ENCODE measurements at regions not wholly inside any gene's neighbourhood (a gene's known extent, or its start where the extent isn't known, plus 50 kb on each side); places are given as distances from the start of the nearest gene placed in this dataset.

DNA sequence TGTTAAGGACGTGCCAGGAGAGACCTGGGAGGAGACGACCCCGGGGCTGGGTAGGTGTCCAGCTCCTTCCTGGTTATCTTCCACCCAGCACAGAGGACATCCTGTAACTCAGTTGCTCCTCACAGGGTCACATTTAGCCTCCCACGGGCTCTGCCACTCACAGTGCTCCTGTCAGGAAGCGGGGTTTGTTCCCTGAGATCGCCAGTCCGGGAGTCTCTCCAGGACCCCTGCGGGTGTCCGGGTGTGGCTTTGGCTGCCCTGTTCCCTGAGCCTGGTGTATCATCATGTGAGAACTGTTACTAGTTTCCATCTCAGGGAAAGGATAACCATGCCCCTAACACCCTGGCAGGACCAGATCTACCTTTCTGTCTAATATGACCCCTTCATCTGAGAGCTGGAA, 158.2 kb upstream of the RUNX1 start:
- H2AFZ ChIP-seq (ENCODE audit: low read length), result no peak overlapping the region

DNA sequence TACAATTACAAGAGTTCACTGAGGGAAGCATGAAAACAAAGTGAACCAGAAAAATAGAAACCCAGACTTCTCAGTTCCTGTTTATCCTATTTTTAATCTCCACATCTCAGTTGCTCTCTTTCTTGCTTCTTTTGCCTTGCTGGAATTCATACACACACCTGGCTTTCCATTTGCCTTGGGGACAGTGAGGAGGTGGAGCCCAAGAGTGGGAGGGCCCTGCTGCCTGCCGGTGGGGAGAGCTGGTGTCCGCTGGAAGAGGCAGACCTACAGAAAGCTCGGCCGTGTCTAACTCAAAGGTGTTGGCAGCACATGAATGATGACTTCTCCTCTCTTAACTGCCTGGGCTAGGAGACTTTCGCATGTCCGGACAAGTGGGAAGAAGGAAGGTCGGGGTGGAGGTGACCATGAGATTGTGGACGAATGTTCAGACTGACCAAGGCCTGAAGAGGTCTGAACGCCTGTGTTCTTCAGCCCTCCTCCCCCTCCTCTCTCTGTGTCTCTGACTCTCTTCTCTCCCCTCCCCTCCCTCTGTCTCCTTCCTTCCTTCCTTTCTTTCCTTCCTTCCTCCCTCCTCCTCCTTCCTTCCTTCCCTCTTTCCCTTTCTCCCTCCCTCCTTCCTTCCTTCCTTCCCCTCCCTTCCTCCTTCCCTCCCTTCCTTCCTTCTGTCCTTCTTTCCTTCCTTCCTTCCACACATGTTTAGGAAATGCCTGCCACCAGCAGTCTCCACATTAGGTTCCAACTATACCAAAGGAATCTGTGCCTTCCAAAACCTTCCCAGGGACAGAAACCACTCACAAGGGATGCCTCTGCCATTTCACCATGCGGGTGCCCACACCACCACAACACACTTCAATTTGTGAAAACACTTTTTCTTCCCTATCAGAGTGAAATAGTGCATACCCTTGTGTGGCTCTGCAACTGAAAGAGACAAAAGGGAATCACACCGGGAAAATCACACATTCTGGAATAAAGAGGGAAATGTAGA, 157.3 kb upstream of the RUNX1 start:
- H4K20me1 ChIP-seq (ENCODE audit: insufficient read depth, low read length), result no peaks in the 10 kb centered on the region
- ChIA-PET POLR2A (no interaction called here), CTCF (ENCODE audit: low intra/inter-chr PET ratio, low total read pairs) (no interaction called here)
- H3K79me2 ChIP-seq (ENCODE audit: insufficient read depth, low read length), result no peaks in the 10 kb centered on the region
- peaks cover 0 to 23% of the 10 kb centered on the region in 2 experiments; a peak in 3 of 5 replicates for H3K27me3 ChIP-seq (ENCODE audit: control insufficient read depth in 1 of 2, insufficient read depth in 2 of 2, low read length in 2 of 2)
- ATAC-seq, result peak; percentile 73
- H3K36me3 ChIP-seq (replicated peaks in 1 of 2; ENCODE audit: control insufficient read depth in 1 of 2, insufficient read depth in 2 of 2, low read length in 2 of 2), result no peaks in the 10 kb centered on the region
- no TSS peak for BruUV-seq (replicated peaks)
- in situ Hi-C loops (cut with HindIII; ENCODE audit: extremely low pct_ligation_motif_present, low pct_unique_long_range_greater_than_20kb), result no loop called here
- no peak overlapping the region for H3K27ac ChIP-seq (ENCODE audit: extremely low read length, insufficient read depth, low read length)
- no peaks in the 10 kb centered on the region for H3K9me3 ChIP-seq (ENCODE audit: low read length)
- DNase-seq (ENCODE audit: low spot score), result no peak
- no peak overlapping the region for H3K9ac ChIP-seq (ENCODE audit: insufficient read depth, low read depth, low read length)
- H3K4me1 ChIP-seq (ENCODE audit: insufficient read depth, low read length), result peaks cover 14% of the 10 kb centered on the region
- H3K4me3 ChIP-seq (replicated peaks in 1 of 3; ENCODE audit: insufficient read depth in 1 of 3, low read depth in 2 of 3, low read length in 3 of 3), result peak overlapping the region in 1 of 3 experiments; percentile 5; a peak in 1 of 6 replicates
- peak overlapping the region; percentile 38; the same call in 1 of the 2 replicates for H3K4me2 ChIP-seq (ENCODE audit: low read depth, low read length)
- 18% methylated on average over 10 of the region's 11 CpGs for WGBS (ENCODE audit: low lambda C conversion rate)
- intact Hi-C loops (cut with micrococcal nuclease; ENCODE audit: unreplicated experiment), result no loop called here
- H2AFZ ChIP-seq (ENCODE audit: low read length), result no peak overlapping the region
- TF ChIP-seq, protein P1, sequence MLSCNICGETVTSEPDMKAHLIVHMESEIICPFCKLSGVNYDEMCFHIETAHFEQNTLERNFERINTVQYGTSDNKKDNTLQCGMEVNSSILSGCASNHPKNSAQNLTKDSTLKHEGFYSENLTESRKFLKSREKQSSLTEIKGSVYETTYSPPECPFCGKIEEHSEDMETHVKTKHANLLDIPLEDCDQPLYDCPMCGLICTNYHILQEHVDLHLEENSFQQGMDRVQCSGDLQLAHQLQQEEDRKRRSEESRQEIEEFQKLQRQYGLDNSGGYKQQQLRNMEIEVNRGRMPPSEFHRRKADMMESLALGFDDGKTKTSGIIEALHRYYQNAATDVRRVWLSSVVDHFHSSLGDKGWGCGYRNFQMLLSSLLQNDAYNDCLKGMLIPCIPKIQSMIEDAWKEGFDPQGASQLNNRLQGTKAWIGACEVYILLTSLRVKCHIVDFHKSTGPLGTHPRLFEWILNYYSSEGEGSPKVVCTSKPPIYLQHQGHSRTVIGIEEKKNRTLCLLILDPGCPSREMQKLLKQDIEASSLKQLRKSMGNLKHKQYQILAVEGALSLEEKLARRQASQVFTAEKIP (CRISPR knock-in tag; IDR thresholded peaks at IDR 0.05; ENCODE audit: borderline replicate concordance), result no peak
- TF ChIP-seq MTERF4 (CRISPR knock-in tag; IDR thresholded peaks at IDR 0.05) (no peak), ZNF296 (CRISPR knock-in tag; conservative IDR thresholded peaks at IDR 0.05) (peak; percentile 85)
- no peak for FAIRE-seq

More for the DNA sequence above, 158.2 kb upstream of the RUNX1 start:
- Histone ChIP-seq H3K4me3 (replicated peaks in 1 of 3; ENCODE audit: insufficient read depth in 1 of 3, low read depth in 2 of 3, low read length in 3 of 3) (no peak overlapping the region), H3K4me1 (ENCODE audit: insufficient read depth, low read length) (peaks cover 14% of the 10 kb centered on the region), H3K79me2 (ENCODE audit: insufficient read depth, low read length) (no peaks in the 10 kb centered on the region), H3K27ac (ENCODE audit: extremely low read length, insufficient read depth, low read length) (no peak overlapping the region), H3K9ac (ENCODE audit: insufficient read depth, low read depth, low read length) (no peak overlapping the region), H3K4me2 (ENCODE audit: low read depth, low read length) (no peak overlapping the region), H4K20me1 (ENCODE audit: insufficient read depth, low read length) (no peaks in the 10 kb centered on the region), H3K36me3 (replicated peaks in 1 of 2; ENCODE audit: control insufficient read depth in 1 of 2, insufficient read depth in 2 of 2, low read length in 2 of 2) (no peaks in the 10 kb centered on the region), H3K9me3 (ENCODE audit: low read length) (no peaks in the 10 kb centered on the region), H3K27me3 (ENCODE audit: control insufficient read depth in 1 of 2, insufficient read depth in 2 of 2, low read length in 2 of 2) (peaks cover 0 to 23% of the 10 kb centered on the region in 2 experiments; a peak in 3 of 5 replicates)
- DNase-seq (ENCODE audit: low spot score) (no peak), ATAC-seq (no peak), FAIRE-seq (no peak)
- BruUV-seq (replicated peaks), result no TSS peak
- ChIA-PET POLR2A (no interaction called here), CTCF (ENCODE audit: low intra/inter-chr PET ratio, low total read pairs) (no interaction called here)
- WGBS (ENCODE audit: low lambda C conversion rate), result 72% methylated on average over 6 of the region's 9 CpGs
- intact Hi-C loops (cut with micrococcal nuclease; ENCODE audit: unreplicated experiment) (no loop called here), in situ Hi-C loops (cut with HindIII; ENCODE audit: extremely low pct_ligation_motif_present, low pct_unique_long_range_greater_than_20kb) (no loop called here)
- TF ChIP-seq ZNF431 (CRISPR knock-in tag; IDR thresholded peaks at IDR 0.05; ENCODE audit: borderline replicate concordance, low read depth), result no peak
- no peak for TF ChIP-seq TOE1 (CRISPR knock-in tag; IDR thresholded peaks at IDR 0.05)
- TF ChIP-seq SOX13 (IDR thresholded peaks at IDR 0.05), result no peak
- TF ChIP-seq SOX13 (CRISPR knock-in tag; conservative IDR thresholded peaks at IDR 0.05 in 1 of 2, IDR thresholded peaks at IDR 0.05 in 1 of 2), result no peak

Data from HepG2 (cell line).